DOHH2 (cell line): ENCODE measurements at regions not wholly inside any gene's neighbourhood (a gene's known extent, or its start where the extent isn't known, plus 50 kb on each side); places are given as distances from the start of the nearest gene placed in this dataset.

Source experiments
- H3F3A ChIP-seq: fragments of 200-600 bp; sonication (generic), shearing (Covaris generic); 2 replicates; pipeline ENCODE4 v1.6.0; 2016; ENCODE audit warnings: antibody characterized with exemption, mild to moderate bottlenecking; ENCODE audit not compliant: control insufficient read depth, insufficient read depth
- H3K27ac ChIP-seq: fragments of 200-600 bp; sonication (generic); 2 replicates; pipeline ENCODE4 v1.5.1; 2014; ENCODE audit warnings: low read depth, mild to moderate bottlenecking, low read length, moderate library complexity
- H3K27me3 ChIP-seq: fragments of 200-600 bp; sonication (generic); 2 replicates; pipeline ENCODE4 v1.6.1; 2014; ENCODE audit warnings: mild to moderate bottlenecking, low read length, mixed read lengths; ENCODE audit not compliant: control insufficient read depth
- H3K36me3 ChIP-seq: fragments of 200-600 bp; sonication (generic); 2 replicates; pipeline ENCODE4 v1.6.1; 2014; ENCODE audit warnings: mild to moderate bottlenecking, low read length, moderate library complexity, mixed read lengths; ENCODE audit not compliant: control insufficient read depth
- H3K4me1 ChIP-seq: fragments of 200-600 bp; sonication (generic); 2 replicates; pipeline ENCODE4 v1.6.1; 2014; ENCODE audit warnings: mild to moderate bottlenecking, low read length, mixed read lengths; ENCODE audit not compliant: control insufficient read depth
- H3K4me2 ChIP-seq: fragments of 200-600 bp; sonication (generic); 2 replicates; pipeline ENCODE4 v1.6.0; 2014; ENCODE audit warnings: mild to moderate bottlenecking, low read length, moderate library complexity
- H3K4me3 ChIP-seq: fragments of 200-600 bp; sonication (generic); 2 replicates; pipeline ENCODE4 v1.5.1; 2014; ENCODE audit warnings: mild to moderate bottlenecking, low read length, mixed read lengths
- H3K79me2 ChIP-seq: fragments of 200-600 bp; sonication (generic); 2 replicates; pipeline ENCODE4 v1.6.1; 2014; ENCODE audit warnings: mild to moderate bottlenecking, low read length, mixed read lengths; ENCODE audit not compliant: control insufficient read depth
- H3K9me2 ChIP-seq: fragments of 200-600 bp; sonication (generic); replicated peaks from 2 replicates; pipeline ENCODE4 v1.6.1; 2014; ENCODE audit warnings: mild to moderate bottlenecking, low read length, mixed read lengths; ENCODE audit not compliant: control insufficient read depth
- H3K9me3 ChIP-seq: fragments of 200-600 bp; sonication (generic); 2 replicates; pipeline ENCODE4 v1.6.1; 2014; ENCODE audit warnings: antibody characterized with exemption, low read length, mixed read lengths; ENCODE audit not compliant: control insufficient read depth, insufficient read depth
- H4K20me1 ChIP-seq: fragments of 200-600 bp; sonication (generic); 2 replicates; pipeline ENCODE4 v1.6.0; 2014; ENCODE audit warnings: low read depth, mild to moderate bottlenecking, antibody characterized with exemption, low read length, moderate library complexity; ENCODE audit not compliant: control insufficient read depth, insufficient read depth
- CTCF ChIP-seq: fragments of 200-600 bp; sonication (generic); IDR thresholded peaks from one replicate; pipeline ENCODE4 v1.5.1; 2014; ENCODE audit warnings: antibody characterized with exemption, mild to moderate bottlenecking, low read depth, low read length; ENCODE audit not compliant: poor library complexity, severe bottlenecking
- EZH2phosphoT487 ChIP-seq: fragments of 200-600 bp; sonication (generic); IDR thresholded peaks from 2 replicates; pipeline ENCODE4 v1.6.1; 2017; ENCODE audit warnings: borderline replicate concordance, mild to moderate bottlenecking, antibody characterized with exemption, low read length, moderate library complexity, mixed read lengths

GRCh38 chr10:113450046-113450804 lies 102.6 kb upstream of the HABP2 start:
- H3K27me3 ChIP-seq: peaks cover 3% of the 10 kb centered on the region; the same call in 1 of the 2 replicates
- H3K36me3 ChIP-seq: no peaks in the 10 kb centered on the region
- H3K4me1 ChIP-seq: no peaks in the 10 kb centered on the region
- TF ChIP-seq EZH2phosphoT487: no peak
- TF ChIP-seq CTCF: no peak
- no peaks in the 10 kb centered on the region for H4K20me1 ChIP-seq
- H3K9me2 ChIP-seq: no peaks in the 10 kb centered on the region
- H3K4me3 ChIP-seq: no peak overlapping the region
- H3K4me2 ChIP-seq: no peak overlapping the region
- no peak overlapping the region for H3K27ac ChIP-seq
- H3K9me3 ChIP-seq: no peaks in the 10 kb centered on the region
- H3K79me2 ChIP-seq: no peaks in the 10 kb centered on the region
- no peaks in the 10 kb centered on the region for H3F3A ChIP-seq

- H3K9me2 ChIP-seq: no peaks in the 10 kb centered on the region
- no peaks in the 10 kb centered on the region for H4K20me1 ChIP-seq
- H3K4me1 ChIP-seq: no peaks in the 10 kb centered on the region
- TF ChIP-seq CTCF (no peak), EZH2phosphoT487 (no peak)
- H3K27me3 ChIP-seq: peaks cover 3% of the 10 kb centered on the region; the same call in 1 of the 2 replicates
- H3K79me2 ChIP-seq: no peaks in the 10 kb centered on the region
- H3K9me3 ChIP-seq: no peaks in the 10 kb centered on the region
- H3K36me3 ChIP-seq: no peaks in the 10 kb centered on the region
- no peak overlapping the region for H3K4me2 ChIP-seq
- H3K4me3 ChIP-seq: no peak overlapping the region
- no peak overlapping the region for H3K27ac ChIP-seq
- no peaks in the 10 kb centered on the region for H3F3A ChIP-seq
These were observed 101.9 kb upstream of the HABP2 start for GRCh38 chr10:113450906-113451305.

- Histone ChIP-seq H3K4me2 (no peak overlapping the region), H3K36me3 (no peaks in the 10 kb centered on the region), H3F3A (no peaks in the 10 kb centered on the region), H3K4me1 (no peaks in the 10 kb centered on the region), H3K4me3 (no peak overlapping the region), H3K9me2 (no peaks in the 10 kb centered on the region), H3K27me3 (peaks cover 3% of the 10 kb centered on the region; the same call in 1 of the 2 replicates), H4K20me1 (no peaks in the 10 kb centered on the region), H3K9me3 (no peaks in the 10 kb centered on the region), H3K79me2 (no peaks in the 10 kb centered on the region), H3K27ac (no peak overlapping the region)
- TF ChIP-seq CTCF (no peak), EZH2phosphoT487 (no peak)
These were observed 100.6 kb upstream of the HABP2 start for GRCh38 chr10:113452146-113452845.
